IPS-NIHi11 (cell line): ENCODE measurements at regions not wholly inside any gene's neighbourhood (a gene's known extent, or its start where the extent isn't known, plus 50 kb on each side); places are given as distances from the start of the nearest gene placed in this dataset.

ENCODE experiments used
- DNase-seq: peaks from one replicate; pipeline ENCODE4 v3.0.0; 2012; ENCODE audit warnings: mixed read lengths, low spot score

DNA sequence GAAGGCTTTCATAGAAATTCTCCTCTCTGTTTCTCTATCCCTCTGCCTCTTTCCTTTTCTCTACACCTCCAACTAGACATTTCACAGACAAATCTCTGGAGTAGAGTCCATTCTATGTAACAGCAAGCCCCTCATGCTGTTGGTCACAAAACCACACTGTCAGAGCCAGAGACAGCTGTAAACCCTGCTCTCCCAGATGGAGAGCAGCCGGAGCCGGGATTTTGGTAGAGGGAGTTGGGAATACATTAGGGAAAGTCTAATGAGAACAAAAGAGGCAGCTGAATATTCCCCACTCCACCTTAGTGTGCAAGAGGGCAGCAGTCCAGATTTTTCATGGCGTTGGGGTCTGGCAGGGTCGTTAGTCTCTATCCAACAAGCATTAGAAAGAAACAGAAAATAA lies 68.3 kb upstream of the EDN1 start:
- no peak for DNase-seq

DNA sequence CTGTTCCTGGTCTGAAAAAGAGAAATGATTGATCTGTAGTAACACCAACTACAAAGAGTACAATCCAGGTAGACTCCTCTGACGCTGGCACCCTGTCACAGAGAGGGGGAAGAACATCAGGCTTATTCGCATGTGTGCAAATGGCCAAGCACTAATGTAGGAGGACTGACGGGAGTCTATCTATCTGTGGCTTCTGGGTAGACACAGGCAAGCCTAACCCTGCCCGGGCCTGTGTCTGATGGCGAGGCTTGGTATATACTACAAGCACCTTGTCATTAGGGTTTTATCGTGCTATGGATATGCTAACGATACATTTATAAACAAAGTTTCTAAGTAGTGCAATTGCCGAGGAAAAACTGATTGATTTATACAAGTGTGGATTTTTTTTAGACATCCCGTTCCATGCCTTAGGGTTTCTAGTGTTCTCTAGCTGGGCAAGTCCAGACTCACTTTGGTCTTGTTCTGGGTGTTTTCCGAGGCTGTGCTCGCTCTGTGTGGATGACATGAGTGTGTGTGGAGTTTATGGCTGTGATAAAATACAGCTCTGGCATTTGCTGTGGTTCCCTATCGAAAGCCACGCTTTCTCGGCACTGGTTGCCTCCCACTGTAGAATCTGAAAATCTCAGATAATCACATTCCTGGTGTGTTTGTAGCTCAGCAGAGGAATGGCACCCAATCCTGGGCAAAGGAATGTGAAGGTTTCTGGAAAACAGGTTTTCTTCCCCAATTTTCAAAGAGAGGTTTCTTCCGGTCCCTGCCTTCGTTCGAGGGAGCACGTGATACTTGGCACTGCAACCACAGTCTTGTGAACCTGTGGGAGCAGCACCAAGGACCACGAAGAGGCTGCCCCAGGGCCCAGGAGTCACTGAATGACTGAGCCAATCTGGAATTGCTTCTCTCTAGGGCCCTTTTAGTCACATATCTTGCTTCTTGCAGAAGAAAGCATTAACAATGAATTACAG lies 67.5 kb upstream of the EDN1 start:
- no peak for DNase-seq

DNA sequence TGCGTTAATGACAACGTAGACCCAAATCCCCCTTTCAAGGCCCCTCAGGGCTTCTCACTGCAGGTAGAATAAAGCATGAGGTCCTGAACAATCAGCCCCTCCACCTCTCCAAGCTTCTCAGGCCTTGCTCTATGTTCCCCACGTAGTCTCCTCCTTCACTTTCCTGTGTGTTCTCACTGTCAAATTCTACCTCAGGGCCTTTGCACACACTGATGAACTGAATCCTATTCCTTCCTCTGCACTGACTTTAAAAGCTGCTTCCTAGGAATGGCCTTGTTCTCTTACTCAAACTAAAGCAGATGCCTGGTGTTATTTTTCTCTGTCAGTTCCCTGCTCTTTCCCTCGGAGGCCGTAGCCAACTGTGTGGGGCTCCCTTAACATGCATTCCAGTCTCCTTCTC lies 66.8 kb upstream of the EDN1 start:
- DNase-seq: no peak

DNA sequence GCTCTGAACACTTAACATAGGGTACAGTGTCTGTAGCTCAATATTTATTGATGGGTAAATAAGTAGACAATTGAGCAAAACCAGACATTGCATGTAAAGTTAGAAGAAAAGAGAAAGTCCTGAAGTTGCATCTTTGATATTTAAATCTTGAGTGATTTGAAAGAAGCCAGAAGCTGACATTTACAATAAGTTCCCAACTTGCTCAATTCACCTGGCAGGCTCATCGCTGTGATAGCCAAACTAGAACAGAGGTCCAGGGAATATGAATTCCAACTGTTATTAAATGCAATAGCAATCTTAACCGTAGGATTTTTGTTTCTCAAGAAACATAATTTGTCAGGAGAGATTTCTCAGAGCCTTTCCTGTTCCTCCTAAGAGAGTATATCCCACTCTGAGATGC lies 65.9 kb upstream of the EDN1 start:
- DNase-seq: no peak

DNA sequence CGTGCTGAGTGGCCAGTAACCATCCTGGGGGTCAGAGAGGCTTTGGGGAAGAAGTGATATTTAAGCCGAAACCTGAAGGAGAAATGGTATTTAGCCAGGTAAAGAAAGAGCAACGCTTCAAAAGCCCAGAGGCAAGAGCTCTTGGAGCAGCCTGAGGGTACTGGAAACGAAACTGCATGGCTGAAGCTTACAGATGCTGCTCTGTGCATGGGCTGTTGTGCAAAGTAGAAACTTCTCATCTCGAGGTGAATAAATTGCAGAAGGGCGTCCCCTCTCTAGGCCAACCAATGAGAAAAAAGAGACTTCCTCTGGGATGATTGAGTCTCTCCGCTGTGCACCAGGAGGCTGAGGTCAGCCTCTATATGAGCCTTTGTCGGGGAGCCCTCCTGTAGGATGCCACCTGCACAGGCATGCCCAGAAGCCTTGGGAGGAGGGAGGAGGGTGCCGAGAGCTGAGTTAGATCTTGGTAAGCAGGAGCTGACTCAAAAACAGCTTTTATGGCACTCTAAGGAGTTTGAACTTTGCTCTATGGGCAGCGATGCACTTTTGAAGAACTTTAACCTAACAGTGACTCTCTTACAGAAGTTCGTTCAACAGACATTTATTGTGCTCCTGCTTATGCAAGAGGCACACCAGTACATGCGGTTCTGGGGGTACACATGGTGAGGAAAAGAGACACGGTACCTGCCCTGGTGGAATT lies 61.6 kb upstream of the EDN1 start:
- no peak for DNase-seq

DNA sequence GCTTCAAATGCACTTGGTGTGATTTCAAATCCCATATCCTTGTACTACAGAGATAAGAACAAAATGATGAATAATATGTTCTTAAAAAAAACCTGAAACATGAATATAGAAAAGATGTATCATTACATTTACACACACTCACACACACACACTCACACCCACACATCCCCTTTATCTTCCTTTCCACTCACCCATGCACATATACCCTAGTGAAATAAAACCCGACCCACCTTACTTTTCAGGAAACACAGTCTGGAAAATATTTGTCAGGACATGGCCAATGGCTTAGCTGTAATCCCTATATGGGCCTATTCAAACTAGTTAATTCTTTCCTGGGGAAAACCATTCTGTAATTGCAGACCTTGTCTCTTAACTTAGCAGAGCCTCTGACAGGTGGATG lies 60.8 kb upstream of the EDN1 start:
- DNase-seq: no peak

DNA sequence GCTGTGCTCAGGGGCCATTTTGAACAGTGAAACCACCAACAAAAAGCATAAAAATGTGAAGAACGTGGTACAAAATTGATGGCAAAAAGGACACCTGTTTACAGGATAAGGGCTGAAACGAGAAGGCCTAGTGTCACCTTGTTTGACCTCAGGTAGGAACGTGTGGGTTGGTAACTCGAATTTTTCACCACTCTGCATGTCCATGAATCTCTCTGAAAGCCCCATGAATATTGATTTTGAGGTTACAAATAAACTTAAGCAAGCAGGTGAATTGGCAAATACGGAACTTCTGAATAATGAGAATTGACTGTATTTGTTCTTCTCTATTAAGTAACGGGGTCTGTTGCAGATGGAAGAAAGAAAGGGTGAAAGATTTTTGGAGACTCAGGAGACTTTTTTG lies 59.6 kb upstream of the EDN1 start:
- no peak for DNase-seq

DNA sequence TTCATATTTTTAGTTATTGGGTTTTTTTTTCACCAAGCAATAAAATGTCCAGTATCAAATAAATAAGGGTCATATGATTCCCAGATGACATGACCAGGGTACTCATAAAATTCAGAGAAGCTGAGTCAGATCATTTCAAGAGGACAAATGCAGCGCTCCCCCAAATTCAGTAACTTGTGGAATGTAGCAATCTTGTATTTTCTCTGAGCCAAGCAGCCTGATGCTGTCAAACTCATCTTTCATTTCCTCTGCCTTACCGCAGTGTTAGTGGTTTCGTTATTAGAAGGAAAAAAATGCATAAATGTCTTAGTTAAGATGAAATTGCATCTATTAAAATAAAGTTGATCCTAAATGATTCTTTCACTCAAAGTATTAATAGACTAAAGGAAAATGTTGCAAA lies 57.8 kb upstream of the EDN1 start:
- DNase-seq: no peak

DNA sequence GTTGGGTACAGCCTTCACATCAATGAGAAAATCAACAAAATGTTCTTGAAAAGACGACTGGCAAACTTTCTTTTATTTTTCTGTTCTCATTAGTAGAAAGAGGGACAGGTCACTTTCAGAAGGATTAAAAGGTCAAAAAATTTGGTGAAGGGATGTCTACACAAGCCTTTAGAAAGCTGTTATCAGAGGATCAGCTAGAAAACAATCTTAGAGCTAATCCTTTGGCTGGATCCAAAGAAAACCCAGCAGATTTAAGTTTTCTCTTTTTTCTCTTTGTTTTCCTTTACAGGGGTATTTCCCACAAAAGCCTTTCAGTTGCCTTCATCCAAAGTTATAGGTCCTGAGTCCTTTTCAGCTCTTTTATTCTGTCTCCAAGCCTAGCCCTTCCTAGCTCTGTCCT lies 57.3 kb upstream of the EDN1 start:
- DNase-seq: no peak

DNA sequence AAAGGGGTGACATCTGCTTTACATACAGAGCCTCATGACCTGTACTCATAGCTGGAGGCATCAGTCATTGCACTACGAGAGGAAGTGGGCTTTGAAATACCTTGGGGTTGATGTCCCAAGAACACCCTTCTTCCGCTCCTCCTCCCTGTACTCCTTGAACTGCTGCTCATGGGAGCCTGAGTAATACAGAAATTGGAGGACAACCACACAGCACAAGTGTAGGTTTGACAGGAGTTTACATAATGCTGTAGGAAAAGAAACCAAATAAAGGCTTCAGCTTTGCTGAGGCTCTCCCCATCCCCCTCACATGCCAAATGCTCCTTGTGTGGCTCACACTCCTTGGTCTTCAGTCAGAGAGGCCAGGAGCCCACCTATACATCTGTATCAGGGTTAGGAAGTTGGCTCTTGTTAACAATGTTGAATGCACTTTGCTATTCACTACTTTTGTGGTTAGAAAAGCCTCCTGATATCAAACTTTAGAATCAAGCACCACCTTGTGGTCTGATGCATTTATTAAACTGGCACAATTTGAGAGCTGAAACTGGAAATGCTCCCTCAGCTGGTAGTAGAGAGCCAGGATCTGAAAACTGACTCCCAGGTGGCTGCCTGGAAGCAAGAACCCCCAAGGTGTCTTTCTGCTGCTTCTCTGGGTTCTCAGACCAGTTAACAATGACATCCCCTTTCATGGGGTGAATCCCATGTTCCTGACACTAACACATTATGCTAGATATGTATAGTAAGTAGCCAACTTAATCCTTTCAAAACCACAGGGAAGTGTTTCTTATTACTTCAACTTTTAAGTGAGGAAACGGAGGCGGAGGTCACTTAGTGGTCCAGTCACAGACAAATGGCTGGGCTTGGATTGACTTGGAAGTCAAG lies 56.2 kb upstream of the EDN1 start:
- peak; percentile 54 for DNase-seq

DNA sequence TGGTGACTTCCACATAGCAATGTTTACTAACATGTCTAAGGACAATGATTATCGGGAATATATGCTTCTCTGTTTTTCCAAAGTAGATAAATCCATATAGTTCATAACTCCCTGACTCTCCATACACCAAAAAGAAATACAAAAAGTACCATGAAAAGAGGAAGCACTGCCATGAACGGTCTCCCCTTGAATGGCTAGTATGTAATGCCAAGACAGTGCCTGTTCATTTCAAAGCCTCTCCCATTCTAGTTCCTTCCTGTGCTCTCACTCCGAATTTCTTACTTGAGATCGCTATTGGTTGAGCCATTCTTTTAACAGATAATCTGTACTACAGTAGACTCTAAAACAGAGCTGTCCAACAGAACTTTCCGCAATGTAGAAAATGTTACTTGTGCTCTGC lies 54.8 kb upstream of the EDN1 start:
- no peak for DNase-seq

DNA sequence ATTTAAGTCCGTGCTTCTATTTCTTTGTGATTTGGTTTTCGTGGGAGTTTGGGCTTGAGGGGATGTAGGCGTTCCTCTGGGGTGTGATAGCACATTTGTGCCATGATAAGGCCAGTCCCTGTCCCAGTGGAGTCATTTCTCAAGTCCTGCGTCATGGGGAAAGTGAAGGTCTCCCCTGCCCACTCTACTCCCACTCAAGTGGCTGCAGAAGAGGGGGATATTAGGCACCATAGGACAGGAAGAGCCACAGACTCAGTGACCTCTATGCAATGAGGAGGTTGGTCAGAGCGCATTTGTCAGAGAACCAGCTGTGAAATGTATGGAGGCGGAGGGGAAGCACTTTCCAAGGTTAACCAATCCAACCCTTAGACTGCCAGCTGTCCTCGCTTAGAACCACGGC lies 51.9 kb upstream of the EDN1 start:
- no peak for DNase-seq
